KMS-11 (cell line): ENCODE measurements at regions not wholly inside any gene's neighbourhood (a gene's known extent, or its start where the extent isn't known, plus 50 kb on each side); places are given as distances from the start of the nearest gene placed in this dataset.

ENCODE experiments used
- H2AFZ ChIP-seq: fragments of 200-600 bp; sonication (generic); 2 replicates; pipeline ENCODE4 v1.6.1; 2016; ENCODE audit warnings: antibody characterized with exemption, mixed run types, low read depth
- H3K27ac ChIP-seq: fragments of 200-600 bp; sonication (generic); 2 replicates; pipeline ENCODE4 v1.6.1; 2016; ENCODE audit warnings: mild to moderate bottlenecking, mixed run types
- H3K27me3 ChIP-seq: fragments of 200-600 bp; sonication (generic); 2 replicates; pipeline ENCODE4 v1.6.1; 2017; ENCODE audit warnings: mild to moderate bottlenecking, low read depth, mixed run types, moderate library complexity; ENCODE audit not compliant: insufficient read depth
- H3K36me3 ChIP-seq: fragments of 200-600 bp; sonication (generic); 2 replicates; pipeline ENCODE4 v1.6.1; 2017; ENCODE audit warnings: mild to moderate bottlenecking, mixed run types; ENCODE audit not compliant: insufficient read depth
- H3K4me1 ChIP-seq: fragments of 200-600 bp; sonication (generic); 2 replicates; pipeline ENCODE4 v1.6.1; 2016; ENCODE audit warnings: mild to moderate bottlenecking, low read depth, mixed run types; ENCODE audit not compliant: poor library complexity, severe bottlenecking
- H3K4me2 ChIP-seq: fragments of 200-600 bp; sonication (generic); 2 replicates; pipeline ENCODE4 v1.7.0; 2016; ENCODE audit warnings: mild to moderate bottlenecking, mixed run types
- H3K4me3 ChIP-seq: fragments of 200-600 bp; sonication (generic); IDR thresholded peaks from 2 replicates; pipeline ENCODE4 v1.6.1; 2017; ENCODE audit warnings: low read depth, low read length, mixed read lengths; ENCODE audit not compliant: insufficient read depth
- H3K79me2 ChIP-seq: fragments of 200-600 bp; sonication (generic); 2 replicates; pipeline ENCODE4 v1.6.1; 2016; ENCODE audit warnings: low read depth, mixed run types; ENCODE audit not compliant: insufficient read depth
- H3K9ac ChIP-seq: fragments of 200-600 bp; sonication (generic); 2 replicates; pipeline ENCODE4 v1.6.1; 2016; ENCODE audit warnings: mild to moderate bottlenecking, mixed run types
- H4K20me1 ChIP-seq: fragments of 200-600 bp; sonication (generic); 2 replicates; pipeline ENCODE4 v1.6.1; 2016; ENCODE audit warnings: mild to moderate bottlenecking, mixed run types; ENCODE audit not compliant: insufficient read depth
- CTCF ChIP-seq: fragments of 200-600 bp; sonication (generic); conservative IDR thresholded peaks from 2 replicates; pipeline ENCODE4 v1.6.1; 2017; ENCODE audit warnings: low read depth, mild to moderate bottlenecking, antibody characterized with exemption, low read length, moderate library complexity, mixed read lengths

GRCh38 chr11:70550456-70551195 is 152.3 kb downstream of the CTTN start:
- Histone ChIP-seq H3K4me1 (no peaks in the 10 kb centered on the region), H3K79me2 (no peaks in the 10 kb centered on the region), H3K4me2 (no peak overlapping the region), H4K20me1 (no peaks in the 10 kb centered on the region), H3K4me3 (no peak overlapping the region), H2AFZ (no peak overlapping the region), H3K27ac (no peak overlapping the region), H3K36me3 (no peaks in the 10 kb centered on the region), H3K9ac (no peak overlapping the region), H3K27me3 (no peaks in the 10 kb centered on the region)
- no peak for TF ChIP-seq CTCF

GRCh38 chr11:70551351-70552166 is 153.2 kb downstream of the CTTN start:
- Histone ChIP-seq H3K4me3 (no peak overlapping the region), H3K79me2 (no peaks in the 10 kb centered on the region), H3K4me1 (no peaks in the 10 kb centered on the region), H2AFZ (no peak overlapping the region), H4K20me1 (no peaks in the 10 kb centered on the region), H3K27me3 (no peaks in the 10 kb centered on the region), H3K9ac (no peak overlapping the region), H3K4me2 (no peak overlapping the region), H3K36me3 (no peaks in the 10 kb centered on the region), H3K27ac (no peak overlapping the region)
- TF ChIP-seq CTCF = no peak

- Histone ChIP-seq H3K9ac (no peak overlapping the region), H2AFZ (no peak overlapping the region), H3K4me3 (no peak overlapping the region), H4K20me1 (no peaks in the 10 kb centered on the region), H3K27ac (no peak overlapping the region), H3K27me3 (no peaks in the 10 kb centered on the region), H3K36me3 (no peaks in the 10 kb centered on the region), H3K79me2 (no peaks in the 10 kb centered on the region), H3K4me2 (no peak overlapping the region), H3K4me1 (no peaks in the 10 kb centered on the region)
- TF ChIP-seq CTCF = no peak
Observed at GRCh38 chr11:70552167-70553150, 154.1 kb downstream of the CTTN start.

GRCh38 chr11:70555078-70555477 is 156.7 kb downstream of the CTTN start:
- Histone ChIP-seq H3K9ac (no peak overlapping the region), H3K4me1 (no peaks in the 10 kb centered on the region), H3K27ac (no peak overlapping the region), H3K36me3 (no peaks in the 10 kb centered on the region), H3K4me2 (no peak overlapping the region), H3K27me3 (no peaks in the 10 kb centered on the region), H3K79me2 (no peaks in the 10 kb centered on the region), H2AFZ (no peak overlapping the region), H3K4me3 (no peak overlapping the region), H4K20me1 (no peaks in the 10 kb centered on the region)
- no peak for TF ChIP-seq CTCF
